ENCODE measurements at regions not wholly inside any gene's neighbourhood (a gene's known extent, or its start where the extent isn't known, plus 50 kb on each side); places are given as distances from the start of the nearest gene placed in this dataset.
"Not testable (repeated sequence)": the region's sequence is repeated elsewhere in the genome, so short reads cannot be mapped to it uniquely, and the experiment has no call there.

GRCh38 chrX:43380704-43381103, 275.4 kb upstream of the MAOA start:
- no peak for ATAC-seq (replicated peaks)
- no peaks in the 10 kb centered on the region for H3K36me3 Mint-ChIP-seq (ENCODE audit: low read depth)

GRCh38 chrX:43386875-43387274, 269.2 kb upstream of the MAOA start:
- no peak overlapping the region for H3K27ac Mint-ChIP-seq
- ATAC-seq (replicated peaks), result peak; percentile 26
- H3K4me3 Mint-ChIP-seq, result no peak overlapping the region
- H3K9me3 Mint-ChIP-seq, result no peaks in the 10 kb centered on the region
- no peaks in the 10 kb centered on the region for H3K27me3 Mint-ChIP-seq
- no peaks in the 10 kb centered on the region for H3K4me1 Mint-ChIP-seq
- H3K36me3 Mint-ChIP-seq (ENCODE audit: low read depth), result no peaks in the 10 kb centered on the region

More at GRCh38 chrX:43380704-43381103, 275.4 kb upstream of the MAOA start:
- Mint-ChIP-seq H3K27ac (no peak overlapping the region), H3K9me3 (peaks cover 6% of the 10 kb centered on the region), H3K27me3 (no peaks in the 10 kb centered on the region), H3K4me3 (no peak overlapping the region), H3K4me1 (no peaks in the 10 kb centered on the region)

GRCh38 chrX:43405191-43405590, 250.9 kb upstream of the MAOA start:
- ATAC-seq (replicated peaks), result no peak
- Mint-ChIP-seq H3K27me3 (no peaks in the 10 kb centered on the region), H3K36me3 (ENCODE audit: low read depth) (no peaks in the 10 kb centered on the region), H3K4me3 (no peak overlapping the region), H3K9me3 (no peaks in the 10 kb centered on the region), H3K27ac (no peak overlapping the region), H3K4me1 (no peaks in the 10 kb centered on the region)

- no peak for ATAC-seq (replicated peaks)
- Mint-ChIP-seq H3K4me1 (no peaks in the 10 kb centered on the region), H3K9me3 (no peaks in the 10 kb centered on the region), H3K4me3 (no peak overlapping the region), H3K36me3 (ENCODE audit: low read depth) (no peaks in the 10 kb centered on the region), H3K27ac (no peak overlapping the region), H3K27me3 (peaks cover 9% of the 10 kb centered on the region)
These were observed 232.2 kb upstream of the MAOA start for GRCh38 chrX:43423876-43424275.

DNA sequence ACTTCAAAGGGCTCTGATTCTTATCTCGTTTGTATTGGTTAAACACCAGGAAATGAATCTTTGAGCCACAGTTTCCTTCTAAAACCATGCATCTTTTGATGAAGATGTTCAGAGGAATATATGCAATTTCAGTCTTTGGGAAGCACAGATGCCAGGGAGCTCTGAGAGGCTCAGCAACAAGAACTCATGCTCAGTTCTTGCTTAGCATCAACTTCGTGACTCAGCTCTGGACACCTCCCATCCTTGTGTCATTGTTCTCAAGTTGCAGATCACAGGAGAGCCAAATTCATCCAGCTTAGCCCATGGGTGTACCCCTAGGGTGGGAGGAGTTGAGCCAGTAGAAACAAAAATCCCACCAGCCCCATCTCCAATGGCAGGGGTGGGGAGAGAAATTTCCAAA, 219.6 kb upstream of the MAOA start:
- Mint-ChIP-seq H3K4me3 (no peak overlapping the region), H3K9me3 (no peaks in the 10 kb centered on the region), H3K4me1 (no peaks in the 10 kb centered on the region), H3K27ac (no peak overlapping the region), H3K27me3 (peaks cover 18% of the 10 kb centered on the region), H3K36me3 (ENCODE audit: low read depth) (no peaks in the 10 kb centered on the region)
- no peak for ATAC-seq (replicated peaks)

DNA sequence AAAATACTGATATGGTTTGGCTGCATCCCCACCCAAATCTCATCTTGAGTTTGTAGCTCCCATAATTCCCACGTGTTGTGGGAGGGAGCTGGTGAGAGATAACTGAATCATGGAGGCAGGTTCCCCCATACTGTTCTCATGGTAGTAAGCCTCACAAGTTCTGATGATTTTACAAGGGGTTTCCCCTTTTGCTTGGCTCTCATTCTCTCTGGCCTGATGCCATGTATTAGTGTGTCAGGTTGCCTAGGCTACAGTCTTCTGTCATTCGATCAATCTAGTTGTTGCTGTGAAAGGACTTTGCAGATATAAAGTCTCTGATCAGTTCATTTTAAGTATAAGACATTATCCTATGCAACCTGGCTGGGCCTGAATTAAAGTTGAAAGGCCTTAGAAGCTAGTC, 209.3 kb upstream of the MAOA start:
- ATAC-seq (replicated peaks), result no peak
- no peak overlapping the region for H3K4me3 Mint-ChIP-seq
- H3K27ac Mint-ChIP-seq, result no peak overlapping the region
- no peaks in the 10 kb centered on the region for H3K4me1 Mint-ChIP-seq
- H3K27me3 Mint-ChIP-seq, result peaks cover 3% of the 10 kb centered on the region
- H3K9me3 Mint-ChIP-seq, result no peaks in the 10 kb centered on the region
- no peaks in the 10 kb centered on the region for H3K36me3 Mint-ChIP-seq (ENCODE audit: low read depth)

- no peak overlapping the region for H3K27ac Mint-ChIP-seq
- H3K9me3 Mint-ChIP-seq, result peaks cover 3% of the 10 kb centered on the region
- no peaks in the 10 kb centered on the region for H3K27me3 Mint-ChIP-seq
- no peak overlapping the region for H3K4me3 Mint-ChIP-seq
- no peaks in the 10 kb centered on the region for H3K4me1 Mint-ChIP-seq
- H3K36me3 Mint-ChIP-seq (ENCODE audit: low read depth), result no peaks in the 10 kb centered on the region
- no peak for ATAC-seq (replicated peaks)
These were observed 207.4 kb upstream of the MAOA start for GRCh38 chrX:43448688-43449087.

GRCh38 chrX:43450355-43450754, 205.7 kb upstream of the MAOA start:
- peaks cover 3% of the 10 kb centered on the region for H3K9me3 Mint-ChIP-seq
- H3K36me3 Mint-ChIP-seq (ENCODE audit: low read depth), result no peaks in the 10 kb centered on the region
- ATAC-seq (replicated peaks), result no peak
- H3K27me3 Mint-ChIP-seq, result peaks cover 1% of the 10 kb centered on the region
- H3K27ac Mint-ChIP-seq, result no peak overlapping the region
- no peaks in the 10 kb centered on the region for H3K4me1 Mint-ChIP-seq
- no peak overlapping the region for H3K4me3 Mint-ChIP-seq

GRCh38 chrX:43451976-43452686, 204.0 kb upstream of the MAOA start:
- H3K4me1 Mint-ChIP-seq; ATAC-seq (replicated peaks); H3K36me3 Mint-ChIP-seq (ENCODE audit: low read depth); H3K9me3 Mint-ChIP-seq; H3K27me3 Mint-ChIP-seq; H3K4me3 Mint-ChIP-seq; H3K27ac Mint-ChIP-seq: not testable (repeated sequence)

DNA sequence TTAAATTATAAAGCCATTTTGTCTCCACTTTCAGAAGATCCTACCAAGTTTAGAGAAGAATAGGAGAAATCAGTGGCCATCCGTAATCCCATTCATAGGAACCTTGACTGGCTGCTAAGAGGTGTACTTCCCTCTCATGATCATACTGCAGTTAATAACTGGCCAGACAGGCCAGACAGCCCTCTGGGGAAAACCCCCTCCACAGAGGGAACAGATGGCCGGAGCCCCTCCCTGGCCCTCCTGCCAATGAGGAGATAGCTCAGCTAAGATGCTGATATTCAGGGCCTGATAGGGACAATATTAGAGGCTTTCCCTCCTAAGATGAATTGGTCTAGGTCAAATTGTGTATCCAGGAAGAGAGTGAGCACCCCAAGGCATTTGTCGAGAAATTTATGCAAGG, 200.0 kb upstream of the MAOA start:
- H3K4me1 Mint-ChIP-seq, result no peaks in the 10 kb centered on the region
- ATAC-seq (replicated peaks), result no peak
- H3K9me3 Mint-ChIP-seq, result peaks cover 8% of the 10 kb centered on the region
- peaks cover 10% of the 10 kb centered on the region for H3K27me3 Mint-ChIP-seq
- no peak overlapping the region for H3K27ac Mint-ChIP-seq
- no peaks in the 10 kb centered on the region for H3K36me3 Mint-ChIP-seq (ENCODE audit: low read depth)
- no peak overlapping the region for H3K4me3 Mint-ChIP-seq

DNA sequence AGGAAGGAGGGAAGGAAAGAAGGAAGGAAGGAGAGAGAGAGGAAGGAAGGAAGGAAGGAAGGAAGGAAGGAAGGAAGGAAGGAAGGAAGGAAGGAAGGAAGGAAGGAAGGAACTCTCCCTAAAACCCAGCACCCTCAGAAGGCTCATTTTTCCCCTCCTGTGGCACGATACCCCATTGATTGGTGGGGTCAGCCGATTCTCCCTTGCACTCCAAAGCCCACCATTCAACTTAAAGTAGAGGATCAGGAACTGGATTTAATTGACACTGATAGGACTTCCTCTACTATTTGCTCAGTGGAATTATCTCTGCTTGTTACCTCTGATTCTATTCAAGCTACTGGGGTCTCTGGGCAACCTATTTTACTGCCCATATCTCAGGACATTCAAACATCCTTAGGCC, 199.2 kb upstream of the MAOA start:
- H3K27me3 Mint-ChIP-seq, result peaks cover 10% of the 10 kb centered on the region
- H3K27ac Mint-ChIP-seq, result no peak overlapping the region
- no peaks in the 10 kb centered on the region for H3K4me1 Mint-ChIP-seq
- no peak for ATAC-seq (replicated peaks)
- no peaks in the 10 kb centered on the region for H3K36me3 Mint-ChIP-seq (ENCODE audit: low read depth)
- peaks cover 8% of the 10 kb centered on the region for H3K9me3 Mint-ChIP-seq
- H3K4me3 Mint-ChIP-seq, result no peak overlapping the region

DNA sequence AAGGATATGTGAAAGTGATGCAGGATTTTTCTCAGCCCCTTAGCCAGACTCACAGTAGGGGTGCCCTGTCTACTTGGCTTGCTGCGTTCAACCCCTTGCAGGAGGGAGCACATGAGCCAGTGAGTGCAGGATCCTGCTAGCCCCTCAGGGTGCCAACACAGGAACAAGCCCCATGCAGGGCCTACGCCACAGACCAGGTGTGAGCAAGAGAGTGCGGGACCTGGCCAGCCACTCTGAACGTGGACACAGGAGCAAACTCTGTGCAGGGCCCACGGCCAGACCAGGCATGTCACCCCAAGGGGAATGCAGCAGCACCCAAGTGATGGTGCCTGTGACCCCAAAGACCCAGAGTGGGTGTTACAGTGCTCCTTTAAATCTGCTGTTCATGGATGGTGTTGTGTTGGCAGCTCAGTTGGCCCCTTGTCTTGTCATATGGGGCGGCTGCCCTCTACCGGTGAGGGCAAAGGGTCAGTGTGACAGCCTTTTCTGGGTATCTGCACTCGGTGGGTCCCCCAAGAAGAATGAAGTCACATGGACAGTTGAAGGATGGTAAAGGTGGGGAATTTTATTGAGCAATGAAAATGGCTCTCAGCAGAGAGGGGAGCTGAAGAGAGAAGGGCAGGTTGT, 188.4 kb upstream of the MAOA start:
- H3K27ac Mint-ChIP-seq, result no peak overlapping the region
- H3K27me3 Mint-ChIP-seq, result no peaks in the 10 kb centered on the region
- ATAC-seq (replicated peaks), result no peak
- H3K36me3 Mint-ChIP-seq (ENCODE audit: low read depth), result no peaks in the 10 kb centered on the region
- no peak overlapping the region for H3K4me3 Mint-ChIP-seq
- H3K4me1 Mint-ChIP-seq, result peaks cover 4% of the 10 kb centered on the region
- no peaks in the 10 kb centered on the region for H3K9me3 Mint-ChIP-seq

- Mint-ChIP-seq H3K27ac (peak overlapping the region; percentile 59), H3K4me3 (no peak overlapping the region), H3K36me3 (ENCODE audit: low read depth) (no peaks in the 10 kb centered on the region), H3K27me3 (no peaks in the 10 kb centered on the region), H3K4me1 (peaks cover 4% of the 10 kb centered on the region), H3K9me3 (no peaks in the 10 kb centered on the region)
- ATAC-seq (replicated peaks), result peak; percentile 92
These were observed 186.6 kb upstream of the MAOA start for GRCh38 chrX:43469391-43470054.

- Mint-ChIP-seq H3K4me3 (no peak overlapping the region), H3K4me1 (peaks cover 4% of the 10 kb centered on the region), H3K27ac (no peak overlapping the region), H3K36me3 (ENCODE audit: low read depth) (no peaks in the 10 kb centered on the region), H3K9me3 (no peaks in the 10 kb centered on the region), H3K27me3 (peaks cover 3% of the 10 kb centered on the region)
- ATAC-seq (replicated peaks), result no peak
These were observed 181.8 kb upstream of the MAOA start for GRCh38 chrX:43474321-43474720.

GRCh38 chrX:43479070-43479469, 177.0 kb upstream of the MAOA start:
- ATAC-seq (replicated peaks), result no peak
- H3K27ac Mint-ChIP-seq, result no peak overlapping the region
- peaks cover 3% of the 10 kb centered on the region for H3K27me3 Mint-ChIP-seq
- no peaks in the 10 kb centered on the region for H3K9me3 Mint-ChIP-seq
- H3K36me3 Mint-ChIP-seq (ENCODE audit: low read depth), result no peaks in the 10 kb centered on the region
- H3K4me1 Mint-ChIP-seq, result no peaks in the 10 kb centered on the region
- no peak overlapping the region for H3K4me3 Mint-ChIP-seq
